ENCODE measurements at regions not wholly inside any gene's neighbourhood (a gene's known extent, or its start where the extent isn't known, plus 50 kb on each side); places are given as distances from the start of the nearest gene placed in this dataset.
"Not testable (repeated sequence)": the region's sequence is repeated elsewhere in the genome, so short reads cannot be mapped to it uniquely, and the experiment has no call there.

DNA sequence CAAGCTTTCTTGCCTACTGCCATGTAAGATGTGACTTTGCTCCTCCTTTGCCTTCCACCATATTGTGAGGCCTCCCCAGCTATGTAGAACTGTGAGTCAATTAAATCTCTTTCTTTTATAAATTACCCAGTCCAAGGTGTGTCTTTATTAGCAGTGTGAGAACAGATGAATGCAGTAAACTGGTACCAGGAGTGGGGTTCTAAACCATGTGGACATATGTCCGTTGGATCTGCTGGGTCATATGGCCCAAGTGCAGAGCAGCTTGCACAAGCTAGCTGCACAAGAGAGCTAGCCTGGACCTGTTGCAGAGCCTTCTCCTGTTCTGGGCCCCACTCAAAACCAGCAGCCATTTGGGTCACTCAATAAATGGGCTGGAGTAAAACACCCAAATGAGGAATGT is 177.1 kb downstream of the HIPK3 start:
- DNase-seq (ENCODE audit: low read depth), result no peak
- H3K4me3 ChIP-seq (ENCODE audit: low read depth, low read length), result no peak overlapping the region
- TF ChIP-seq, protein P1, sequence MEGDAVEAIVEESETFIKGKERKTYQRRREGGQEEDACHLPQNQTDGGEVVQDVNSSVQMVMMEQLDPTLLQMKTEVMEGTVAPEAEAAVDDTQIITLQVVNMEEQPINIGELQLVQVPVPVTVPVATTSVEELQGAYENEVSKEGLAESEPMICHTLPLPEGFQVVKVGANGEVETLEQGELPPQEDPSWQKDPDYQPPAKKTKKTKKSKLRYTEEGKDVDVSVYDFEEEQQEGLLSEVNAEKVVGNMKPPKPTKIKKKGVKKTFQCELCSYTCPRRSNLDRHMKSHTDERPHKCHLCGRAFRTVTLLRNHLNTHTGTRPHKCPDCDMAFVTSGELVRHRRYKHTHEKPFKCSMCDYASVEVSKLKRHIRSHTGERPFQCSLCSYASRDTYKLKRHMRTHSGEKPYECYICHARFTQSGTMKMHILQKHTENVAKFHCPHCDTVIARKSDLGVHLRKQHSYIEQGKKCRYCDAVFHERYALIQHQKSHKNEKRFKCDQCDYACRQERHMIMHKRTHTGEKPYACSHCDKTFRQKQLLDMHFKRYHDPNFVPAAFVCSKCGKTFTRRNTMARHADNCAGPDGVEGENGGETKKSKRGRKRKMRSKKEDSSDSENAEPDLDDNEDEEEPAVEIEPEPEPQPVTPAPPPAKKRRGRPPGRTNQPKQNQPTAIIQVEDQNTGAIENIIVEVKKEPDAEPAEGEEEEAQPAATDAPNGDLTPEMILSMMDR (IDR thresholded peaks at IDR 0.05; ENCODE audit: low read depth, low read length), result no peak
- TF ChIP-seq POLR2A (IDR thresholded peaks at IDR 0.05; ENCODE audit: extremely low read depth, insufficient read length) (no peak), MYC (IDR thresholded peaks at IDR 0.05; ENCODE audit: low read depth, low read length) (no peak)
- TF ChIP-seq, protein P2, sequence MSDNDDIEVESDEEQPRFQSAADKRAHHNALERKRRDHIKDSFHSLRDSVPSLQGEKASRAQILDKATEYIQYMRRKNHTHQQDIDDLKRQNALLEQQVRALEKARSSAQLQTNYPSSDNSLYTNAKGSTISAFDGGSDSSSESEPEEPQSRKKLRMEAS (IDR thresholded peaks at IDR 0.05; ENCODE audit: low read depth, low read length), result no peak

DNA sequence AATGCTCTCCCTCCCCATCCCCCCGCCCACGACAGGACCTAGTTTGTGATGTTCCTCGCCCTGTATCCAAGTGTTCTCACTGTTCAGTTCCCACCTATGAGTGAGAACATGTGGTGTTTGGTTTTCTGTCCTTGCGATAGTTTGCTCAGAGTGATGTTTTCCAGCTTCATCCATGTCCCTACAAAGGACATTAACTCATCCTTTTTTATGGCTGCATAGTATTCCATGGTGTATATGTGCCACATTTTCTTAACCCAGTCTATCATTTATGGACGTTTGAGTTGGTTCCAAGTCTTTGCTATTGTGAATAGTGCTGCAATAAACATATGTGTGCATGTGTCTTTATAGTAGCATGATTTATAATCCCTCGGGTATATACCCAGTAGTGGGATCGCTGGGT is 171.3 kb downstream of the HIPK3 start:
- H3K4me3 ChIP-seq (ENCODE audit: low read depth, low read length); DNase-seq (ENCODE audit: low read depth): not testable (repeated sequence)

DNA sequence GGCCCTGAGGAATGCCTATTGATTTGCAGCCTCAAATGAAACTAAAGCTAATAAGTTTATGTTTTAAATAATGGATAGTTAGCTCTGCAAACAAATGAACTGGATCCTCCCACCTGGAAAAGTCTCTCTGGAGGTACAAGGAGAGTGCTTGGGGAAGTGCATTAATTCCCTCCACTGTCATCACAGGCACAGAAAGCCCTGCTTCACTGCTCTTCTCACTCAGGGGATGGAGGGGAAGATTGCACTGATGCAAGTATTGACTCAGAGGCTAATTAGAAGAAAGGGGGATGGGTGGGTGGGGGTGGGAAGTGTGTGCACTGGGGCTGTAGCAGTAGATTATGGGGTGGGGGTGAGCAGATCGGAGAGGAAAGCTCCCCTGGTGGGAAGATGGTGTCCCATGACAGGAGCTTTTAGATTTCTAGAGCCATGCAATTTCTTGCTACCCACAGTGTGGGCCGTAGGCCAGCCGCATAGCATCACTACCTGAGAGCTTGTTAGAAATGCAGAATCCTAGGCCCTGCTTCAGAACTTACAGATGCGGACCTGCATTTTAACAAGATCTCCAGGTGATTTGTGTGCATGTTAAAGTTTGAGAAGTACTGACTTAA is 163.9 kb downstream of the HIPK3 start:
- DNase-seq (ENCODE audit: low read depth), result no peak
- TF ChIP-seq MYC (IDR thresholded peaks at IDR 0.05; ENCODE audit: low read depth, low read length) (no peak), POLR2A (IDR thresholded peaks at IDR 0.05; ENCODE audit: extremely low read depth, insufficient read length) (no peak)
- TF ChIP-seq, protein P1 (IDR thresholded peaks at IDR 0.05; ENCODE audit: low read depth, low read length), result no peak
- TF ChIP-seq, protein P2 (IDR thresholded peaks at IDR 0.05; ENCODE audit: low read depth, low read length), result no peak
- H3K4me3 ChIP-seq (ENCODE audit: low read depth, low read length), result no peak overlapping the region

DNA sequence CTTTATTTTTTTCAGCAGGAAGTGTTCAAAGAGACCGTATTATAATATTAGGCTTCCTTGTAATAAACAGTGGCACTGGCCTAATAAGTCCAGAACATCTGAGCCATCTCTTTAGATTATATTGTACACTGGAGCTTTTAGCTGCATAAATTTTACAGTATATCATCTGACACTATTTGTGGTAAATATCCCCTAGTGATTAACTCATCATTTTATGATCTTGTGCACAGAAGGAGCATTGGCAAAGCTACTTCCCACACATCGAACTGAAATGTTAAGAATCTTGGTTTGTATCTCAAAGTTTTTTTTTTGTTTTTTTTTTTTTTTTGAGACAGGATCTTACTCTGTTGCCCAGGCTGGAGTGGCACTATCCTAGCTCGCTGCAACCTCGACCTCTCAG is 162.7 kb downstream of the HIPK3 start:
- H3K4me3 ChIP-seq (ENCODE audit: low read depth, low read length), result no peak overlapping the region
- no peak for DNase-seq (ENCODE audit: low read depth)
- TF ChIP-seq, protein P1 (IDR thresholded peaks at IDR 0.05; ENCODE audit: low read depth, low read length), result no peak
- TF ChIP-seq, protein P2 (IDR thresholded peaks at IDR 0.05; ENCODE audit: low read depth, low read length), result no peak
- TF ChIP-seq MYC (IDR thresholded peaks at IDR 0.05; ENCODE audit: low read depth, low read length), result no peak
- TF ChIP-seq POLR2A (IDR thresholded peaks at IDR 0.05; ENCODE audit: extremely low read depth, insufficient read length), result no peak

DNA sequence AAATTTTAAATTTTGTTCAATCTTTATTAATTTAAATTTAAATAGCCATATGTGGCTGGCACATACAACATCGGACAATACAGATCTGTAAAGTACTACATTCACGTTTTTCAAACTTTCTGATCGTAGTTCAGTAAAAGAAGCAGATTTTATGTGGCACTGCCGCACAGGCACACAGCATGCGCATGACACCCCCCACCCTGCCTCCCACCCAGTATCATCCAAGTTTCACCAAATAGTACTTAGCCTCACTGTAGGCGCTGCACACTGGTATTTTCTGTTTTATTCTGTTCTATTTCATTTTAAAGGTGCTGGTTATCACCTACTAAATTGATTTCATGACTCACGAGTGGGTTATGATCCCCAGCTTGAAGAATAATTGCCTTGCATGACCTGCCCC is 159.9 kb downstream of the HIPK3 start:
- no peak for DNase-seq (ENCODE audit: low read depth)
- H3K4me3 ChIP-seq (ENCODE audit: low read depth, low read length), result no peak overlapping the region
- TF ChIP-seq MYC (IDR thresholded peaks at IDR 0.05; ENCODE audit: low read depth, low read length) (no peak), POLR2A (IDR thresholded peaks at IDR 0.05; ENCODE audit: extremely low read depth, insufficient read length) (no peak)
- TF ChIP-seq, protein P2 (IDR thresholded peaks at IDR 0.05; ENCODE audit: low read depth, low read length), result no peak
- TF ChIP-seq, protein P1 (IDR thresholded peaks at IDR 0.05; ENCODE audit: low read depth, low read length), result no peak

DNA sequence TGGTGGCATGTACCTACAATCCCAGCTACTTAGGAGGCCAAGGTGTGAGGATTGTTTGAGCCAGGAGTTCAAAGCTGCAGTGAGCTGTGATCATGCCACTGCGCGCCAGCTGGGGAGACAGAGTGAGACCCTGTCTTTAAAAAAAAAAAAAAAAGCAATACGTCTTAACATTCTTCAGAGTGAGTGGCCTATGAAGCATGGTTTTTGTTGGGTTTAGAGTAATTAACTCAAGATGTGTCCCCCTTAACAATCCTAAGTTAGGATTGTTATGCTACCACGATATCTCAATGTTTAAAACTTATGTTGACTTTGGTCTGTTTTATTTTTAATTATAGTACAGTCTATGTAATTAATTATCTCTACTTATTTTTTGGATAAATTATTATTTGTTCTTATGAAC is 156.1 kb downstream of the HIPK3 start:
- no peak for DNase-seq (ENCODE audit: low read depth)
- no peak overlapping the region for H3K4me3 ChIP-seq (ENCODE audit: low read depth, low read length)
- TF ChIP-seq, protein P2 (IDR thresholded peaks at IDR 0.05; ENCODE audit: low read depth, low read length), result no peak
- TF ChIP-seq MYC (IDR thresholded peaks at IDR 0.05; ENCODE audit: low read depth, low read length), result no peak
- TF ChIP-seq POLR2A (IDR thresholded peaks at IDR 0.05; ENCODE audit: extremely low read depth, insufficient read length), result no peak
- TF ChIP-seq, protein P1 (IDR thresholded peaks at IDR 0.05; ENCODE audit: low read depth, low read length), result no peak

Data from NB4 (cell line).